CD4-positive, CD25-positive, alpha-beta regulatory T cell (primary cell): ENCODE measurements at regions not wholly inside any gene's neighbourhood (a gene's known extent, or its start where the extent isn't known, plus 50 kb on each side); places are given as distances from the start of the nearest gene placed in this dataset.
A peak's percentile ranks its signal among the peaks of the same experiment; 100 is the strongest.

ENCODE experiments used
- ATAC-seq, 2 donors: fragments of 150-1000 bp; cut with Tn5 transposase; one replicate each; pipeline ENCODE4 v1.10.0; 2021; ENCODE audit warnings: low read depth in 2 of 2, moderate number of reproducible peaks in 2 of 2, moderate library complexity in 1 of 2
- DNase-seq, 3 donors: peaks; one replicate each; pipeline versions ENCODE4 v3.0.0 to v3.0.0-alpha.2; 2012 to 2022; ENCODE audit warnings: mixed read lengths in 1 of 3
- H3K27ac ChIP-seq: one replicate; pipeline ENCODE4 v1.7.0; 2013; ENCODE audit warnings: mild to moderate bottlenecking, low read length; ENCODE audit not compliant: insufficient read depth, poor library complexity, severe bottlenecking
- H3K27me3 ChIP-seq: one replicate; pipeline ENCODE4 v1.7.0; 2013; ENCODE audit warnings: low read length; ENCODE audit not compliant: control insufficient read depth, insufficient read depth
- H3K36me3 ChIP-seq: one replicate; pipeline ENCODE4 v1.7.0; 2013; ENCODE audit warnings: mild to moderate bottlenecking, low read length, moderate library complexity; ENCODE audit not compliant: control insufficient read depth, insufficient read depth
- H3K4me1 ChIP-seq: 2 replicates; pipeline ENCODE4 v1.7.0; 2013; ENCODE audit warnings: mild to moderate bottlenecking, low read length; ENCODE audit not compliant: insufficient read depth, control insufficient read depth, poor library complexity, severe bottlenecking
- H3K4me3 ChIP-seq: one replicate; pipeline ENCODE4 v1.7.0; 2013; ENCODE audit warnings: low read depth, mild to moderate bottlenecking, low read length, moderate library complexity
- H3K9me3 ChIP-seq, 2 experiments: 1 replicate in 1 of 2; 2 replicates in 1 of 2; pipeline ENCODE4 v1.7.0; 2013; ENCODE audit warnings: low read length in 2 of 2, mild to moderate bottlenecking in 1 of 2, moderate library complexity in 1 of 2; ENCODE audit not compliant: control insufficient read depth in 2 of 2
- H3K27ac Mint-ChIP-seq, 3 donors: one replicate each; pipeline ENCODE4 v1.8.0; 2020 to 2022; ENCODE audit warnings: mild to moderate bottlenecking in 3 of 3, mixed read lengths in 3 of 3, moderate library complexity in 2 of 3
- H3K27me3 Mint-ChIP-seq: one replicate; pipeline ENCODE4 v1.8.0; 2022; ENCODE audit warnings: mild to moderate bottlenecking, mixed read lengths
- H3K36me3 Mint-ChIP-seq: one replicate; pipeline ENCODE4 v1.8.0; 2020; ENCODE audit warnings: mixed read lengths
- H3K4me1 Mint-ChIP-seq, 4 donors: one replicate each; pipeline ENCODE4 v1.8.0; 2020 to 2022; ENCODE audit warnings: mixed read lengths in 4 of 4, mild to moderate bottlenecking in 1 of 4
- H3K4me3 Mint-ChIP-seq, 4 donors: one replicate each; pipeline ENCODE4 v1.8.0; 2020 to 2022; ENCODE audit warnings: mild to moderate bottlenecking in 4 of 4, mixed read lengths in 4 of 4, moderate library complexity in 3 of 4
- H3K9me3 Mint-ChIP-seq, 7 donors: one replicate each; pipeline ENCODE4 v1.8.0; 2020 to 2022; ENCODE audit warnings: mixed read lengths in 7 of 7, mild to moderate bottlenecking in 3 of 7, moderate library complexity in 2 of 7

GRCh38 chr6:2449572-2449940 is 204.2 kb upstream of the GMDS start:
- peaks cover 0 to 3% (median 0%) of the 10 kb centered on the region in 7 donors for H3K9me3 Mint-ChIP-seq
- H3K4me3 Mint-ChIP-seq, result no peak overlapping the region
- no peak for DNase-seq

GRCh38 chr6:2448826-2449571 is 203.6 kb upstream of the GMDS start:
- ATAC-seq (no peak), DNase-seq (peak in 1 of 3 donors; percentile 46)
- Histone ChIP-seq H3K4me3 (peak overlapping the region; percentile 22), H3K36me3 (no peaks in the 10 kb centered on the region), H3K9me3 (no peaks in the 10 kb centered on the region), H3K27ac (no peak overlapping the region), H3K4me1 (no peaks in the 10 kb centered on the region), H3K27me3 (no peaks in the 10 kb centered on the region)
- Mint-ChIP-seq H3K9me3 (no peaks in the 10 kb centered on the region), H3K27ac (peak overlapping the region in 1 of 3 donors; percentile 5), H3K27me3 (peaks cover 4% of the 10 kb centered on the region), H3K4me3 (peak overlapping the region in 1 of 4 donors; percentile 33), H3K36me3 (peaks cover 3% of the 10 kb centered on the region), H3K4me1 (peaks cover 0 to 6% (median 2%) of the 10 kb centered on the region in 4 donors)

More at GRCh38 chr6:2449572-2449940, 204.2 kb upstream of the GMDS start:
- Histone ChIP-seq H3K36me3 (no peaks in the 10 kb centered on the region), H3K27ac (no peak overlapping the region), H3K27me3 (no peaks in the 10 kb centered on the region), H3K9me3 (no peaks in the 10 kb centered on the region), H3K4me3 (no peak overlapping the region), H3K4me1 (no peaks in the 10 kb centered on the region)
- peaks cover 4% of the 10 kb centered on the region for H3K27me3 Mint-ChIP-seq
- H3K4me1 Mint-ChIP-seq, result peaks cover 0 to 6% (median 2%) of the 10 kb centered on the region in 4 donors
- H3K36me3 Mint-ChIP-seq, result peaks cover 3% of the 10 kb centered on the region
- no peak for ATAC-seq
- H3K27ac Mint-ChIP-seq, result no peak overlapping the region

- Mint-ChIP-seq H3K9me3 (no peaks in the 10 kb centered on the region), H3K4me1 (peaks cover 0 to 6% (median 2%) of the 10 kb centered on the region in 4 donors), H3K27me3 (peaks cover 4% of the 10 kb centered on the region), H3K4me3 (no peak overlapping the region), H3K27ac (no peak overlapping the region), H3K36me3 (peaks cover 9% of the 10 kb centered on the region)
- Histone ChIP-seq H3K27me3 (no peaks in the 10 kb centered on the region), H3K36me3 (no peaks in the 10 kb centered on the region), H3K4me3 (no peak overlapping the region), H3K4me1 (no peaks in the 10 kb centered on the region), H3K27ac (no peak overlapping the region), H3K9me3 (no peaks in the 10 kb centered on the region)
- DNase-seq (no peak), ATAC-seq (no peak)
Observed at GRCh38 chr6:2447931-2448330, 202.5 kb upstream of the GMDS start.

- Mint-ChIP-seq H3K9me3 (no peaks in the 10 kb centered on the region), H3K27ac (no peak overlapping the region)
- H3K36me3 ChIP-seq, result no peaks in the 10 kb centered on the region
Observed at GRCh38 chr6:2447318-2447920, 202.0 kb upstream of the GMDS start.

GRCh38 chr6:2441601-2442475 is 196.4 kb upstream of the GMDS start:
- H3K4me1 Mint-ChIP-seq, result no peaks in the 10 kb centered on the region
- H3K27ac Mint-ChIP-seq, result no peak overlapping the region
- no peak for DNase-seq
- H3K4me3 Mint-ChIP-seq, result no peak overlapping the region
- Histone ChIP-seq H3K9me3 (no peaks in the 10 kb centered on the region), H3K27me3 (no peaks in the 10 kb centered on the region), H3K36me3 (no peaks in the 10 kb centered on the region), H3K27ac (no peak overlapping the region), H3K4me3 (no peak overlapping the region), H3K4me1 (no peaks in the 10 kb centered on the region)
- peaks cover 9% of the 10 kb centered on the region for H3K36me3 Mint-ChIP-seq
- peaks cover 3% of the 10 kb centered on the region for H3K27me3 Mint-ChIP-seq
- peaks cover 0 to 3% (median 0%) of the 10 kb centered on the region in 7 donors for H3K9me3 Mint-ChIP-seq
- ATAC-seq, result no peak

More at GRCh38 chr6:2447318-2447920, 202.0 kb upstream of the GMDS start:
- H3K4me1 Mint-ChIP-seq, result peaks cover 0 to 6% (median 2%) of the 10 kb centered on the region in 4 donors
- H3K4me3 ChIP-seq, result no peak overlapping the region
- ATAC-seq (no peak), DNase-seq (no peak)
- H3K9me3 ChIP-seq, result no peaks in the 10 kb centered on the region
- no peak overlapping the region for H3K27ac ChIP-seq
- H3K36me3 Mint-ChIP-seq, result peaks cover 9% of the 10 kb centered on the region
- H3K4me3 Mint-ChIP-seq, result no peak overlapping the region
- no peaks in the 10 kb centered on the region for H3K4me1 ChIP-seq
- H3K27me3 Mint-ChIP-seq, result peaks cover 4% of the 10 kb centered on the region
- no peaks in the 10 kb centered on the region for H3K27me3 ChIP-seq

GRCh38 chr6:2440516-2440915 is 195.1 kb upstream of the GMDS start:
- ATAC-seq (no peak), DNase-seq (no peak)
- H3K36me3 ChIP-seq, result no peaks in the 10 kb centered on the region
- no peaks in the 10 kb centered on the region for H3K27me3 Mint-ChIP-seq
- H3K4me3 Mint-ChIP-seq, result no peak overlapping the region
- H3K4me3 ChIP-seq, result no peak overlapping the region
- H3K36me3 Mint-ChIP-seq, result peaks cover 9% of the 10 kb centered on the region
- peaks cover 0 to 3% (median 0%) of the 10 kb centered on the region in 7 donors for H3K9me3 Mint-ChIP-seq
- H3K27ac Mint-ChIP-seq, result no peak overlapping the region
- H3K27me3 ChIP-seq, result no peaks in the 10 kb centered on the region
- no peaks in the 10 kb centered on the region for H3K4me1 Mint-ChIP-seq
- no peak overlapping the region for H3K27ac ChIP-seq
- H3K9me3 ChIP-seq, result no peaks in the 10 kb centered on the region
- no peaks in the 10 kb centered on the region for H3K4me1 ChIP-seq

- no peak overlapping the region for H3K27ac Mint-ChIP-seq
- no peak overlapping the region for H3K4me3 ChIP-seq
- H3K36me3 Mint-ChIP-seq, result peaks cover 11% of the 10 kb centered on the region
- H3K4me3 Mint-ChIP-seq, result no peak overlapping the region
- no peaks in the 10 kb centered on the region for H3K36me3 ChIP-seq
- no peaks in the 10 kb centered on the region for H3K27me3 Mint-ChIP-seq
- H3K27me3 ChIP-seq, result no peaks in the 10 kb centered on the region
- H3K9me3 ChIP-seq, result no peaks in the 10 kb centered on the region
- peaks cover 0 to 3% (median 0%) of the 10 kb centered on the region in 7 donors for H3K9me3 Mint-ChIP-seq
- no peaks in the 10 kb centered on the region for H3K4me1 Mint-ChIP-seq
- no peak overlapping the region for H3K27ac ChIP-seq
- no peaks in the 10 kb centered on the region for H3K4me1 ChIP-seq
- no peak for DNase-seq
- no peak for ATAC-seq
Observed at GRCh38 chr6:2439632-2440031, 194.2 kb upstream of the GMDS start.
